Activated T-helper 2 cell treated with anti-CD3 and anti-CD28 coated beads, Interferon-gamma antibody, Interleukin-2, Interleukin-4, amounts not matched to agents 10 μg/mL and 5 μg/mL and 100 μg/mL, durations not matched to agents 14 hours and 24 hours and 36 hours (primary cell): ENCODE measurements at regions not wholly inside any gene's neighbourhood (a gene's known extent, or its start where the extent isn't known, plus 50 kb on each side); places are given as distances from the start of the nearest gene placed in this dataset.

Source experiments
- DNase-seq: peaks from one replicate; pipeline ENCODE4 v3.0.0; 2021; ENCODE audit warnings: low spot score
- H3K27ac Mint-ChIP-seq: one replicate; pipeline ENCODE4 v1.8.0; 2021; ENCODE audit warnings: mixed read lengths
- H3K27me3 Mint-ChIP-seq: one replicate; pipeline ENCODE4 v1.8.0; 2021; ENCODE audit warnings: low read depth, mixed read lengths
- H3K36me3 Mint-ChIP-seq: one replicate; pipeline ENCODE4 v1.8.0; 2021; ENCODE audit warnings: low read depth, mixed read lengths
- H3K4me1 Mint-ChIP-seq: one replicate; pipeline ENCODE4 v1.8.0; 2021; ENCODE audit warnings: low read depth, mixed read lengths
- H3K4me3 Mint-ChIP-seq: one replicate; pipeline ENCODE4 v1.8.0; 2021; ENCODE audit warnings: low read depth, mild to moderate bottlenecking, moderate library complexity, mixed read lengths
- H3K9me3 Mint-ChIP-seq: one replicate; pipeline ENCODE4 v1.8.0; 2021; ENCODE audit warnings: mixed read lengths
- intact Hi-C: fragments of 100-400 bp; cut with micrococcal nuclease; formaldehyde crosslinking; loops from one replicate; pipeline ENCODE4 v1.15.1; 2023

DNA sequence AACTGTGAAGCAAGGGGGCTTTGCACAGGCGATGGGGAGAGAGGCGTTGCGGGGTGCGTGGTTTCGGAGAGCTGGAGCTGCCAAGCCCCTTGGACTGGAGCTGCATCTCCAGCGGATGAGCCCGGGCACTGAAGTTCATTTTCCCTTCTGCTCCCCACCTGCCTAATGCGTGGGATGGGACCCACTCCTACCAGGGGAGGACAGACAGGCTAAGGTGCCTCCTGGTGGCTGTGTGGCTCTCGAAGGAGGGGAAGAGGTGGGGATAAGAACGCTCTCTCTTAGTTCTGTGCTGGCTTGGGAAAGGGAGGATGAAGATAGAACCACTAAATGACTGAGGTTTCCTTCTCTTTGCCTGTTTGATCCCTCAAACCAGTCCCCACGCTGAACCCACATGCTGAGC, 177.6 kb upstream of the PITRM1 start:
- Mint-ChIP-seq H3K4me1 (peaks cover 2% of the 10 kb centered on the region), H3K9me3 (no peaks in the 10 kb centered on the region), H3K27ac (no peak overlapping the region), H3K27me3 (peaks cover 24% of the 10 kb centered on the region), H3K4me3 (no peak overlapping the region), H3K36me3 (no peaks in the 10 kb centered on the region)
- intact Hi-C loops, result no loop called here
- no peak for DNase-seq

DNA sequence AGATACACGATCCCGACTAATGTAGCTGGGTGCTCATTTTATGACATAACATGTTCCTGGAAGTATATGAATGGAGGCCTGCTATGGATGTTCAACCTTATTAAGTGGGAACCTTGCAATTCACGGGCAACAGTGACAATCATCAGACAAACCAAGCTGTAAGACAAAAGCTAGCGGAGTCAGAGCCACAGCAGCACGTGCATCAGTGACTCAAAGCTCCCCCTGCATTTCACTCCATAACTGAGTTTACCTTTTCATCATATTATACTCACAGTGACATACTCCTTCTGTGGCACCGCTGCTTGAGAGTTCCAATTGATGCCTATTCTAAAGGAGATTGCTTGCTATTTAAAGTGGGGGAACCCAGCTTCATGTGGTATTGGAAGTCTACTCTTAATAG, 176.0 kb upstream of the PITRM1 start:
- no peak for DNase-seq
- no peaks in the 10 kb centered on the region for H3K9me3 Mint-ChIP-seq
- H3K4me3 Mint-ChIP-seq, result no peak overlapping the region
- H3K27me3 Mint-ChIP-seq, result peaks cover 27% of the 10 kb centered on the region
- no peak overlapping the region for H3K27ac Mint-ChIP-seq
- no peaks in the 10 kb centered on the region for H3K36me3 Mint-ChIP-seq
- intact Hi-C loops, result no loop called here
- H3K4me1 Mint-ChIP-seq, result peaks cover 2% of the 10 kb centered on the region

DNA sequence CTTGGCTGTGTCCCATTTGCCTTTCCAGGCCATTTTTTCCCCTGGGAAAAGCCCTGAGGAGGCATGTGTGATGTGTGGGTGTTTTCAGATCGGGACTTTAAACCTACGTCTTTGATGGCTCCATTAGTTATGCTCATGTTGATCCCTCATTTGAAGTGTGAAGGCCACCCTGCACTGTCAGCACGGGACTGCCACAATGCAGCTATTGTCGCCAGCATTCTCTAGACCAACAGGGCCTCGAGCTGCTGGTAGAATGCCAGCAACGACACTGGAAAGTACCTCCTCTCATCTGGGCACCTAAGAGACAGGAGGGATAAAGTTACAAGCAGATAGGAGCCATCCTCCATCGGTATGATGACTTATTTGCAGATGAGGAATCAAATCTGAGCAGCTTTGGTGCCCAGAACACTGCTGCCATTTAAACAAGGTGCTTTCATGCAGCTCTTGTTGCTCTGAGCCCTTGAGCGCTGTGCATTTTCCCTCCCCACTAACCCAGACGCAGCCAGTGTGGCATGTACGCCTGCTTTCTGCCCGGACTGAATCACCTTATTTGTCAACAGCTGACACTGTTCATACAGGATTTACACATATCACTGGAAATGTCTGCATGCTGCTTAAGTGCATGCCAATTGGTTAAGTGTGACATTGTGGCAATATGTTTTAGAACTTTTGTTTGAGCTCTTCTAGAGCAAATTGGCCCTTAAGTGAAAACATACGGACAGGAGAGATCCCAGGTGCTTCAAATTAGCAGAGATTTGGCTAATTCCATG, 175.0 kb upstream of the PITRM1 start:
- H3K9me3 Mint-ChIP-seq, result no peaks in the 10 kb centered on the region
- H3K4me1 Mint-ChIP-seq, result peaks cover 2% of the 10 kb centered on the region
- H3K27me3 Mint-ChIP-seq, result peaks cover 23% of the 10 kb centered on the region
- H3K27ac Mint-ChIP-seq, result no peak overlapping the region
- no peaks in the 10 kb centered on the region for H3K36me3 Mint-ChIP-seq
- no peak overlapping the region for H3K4me3 Mint-ChIP-seq
- intact Hi-C loops, result no loop called here
- DNase-seq, result no peak

DNA sequence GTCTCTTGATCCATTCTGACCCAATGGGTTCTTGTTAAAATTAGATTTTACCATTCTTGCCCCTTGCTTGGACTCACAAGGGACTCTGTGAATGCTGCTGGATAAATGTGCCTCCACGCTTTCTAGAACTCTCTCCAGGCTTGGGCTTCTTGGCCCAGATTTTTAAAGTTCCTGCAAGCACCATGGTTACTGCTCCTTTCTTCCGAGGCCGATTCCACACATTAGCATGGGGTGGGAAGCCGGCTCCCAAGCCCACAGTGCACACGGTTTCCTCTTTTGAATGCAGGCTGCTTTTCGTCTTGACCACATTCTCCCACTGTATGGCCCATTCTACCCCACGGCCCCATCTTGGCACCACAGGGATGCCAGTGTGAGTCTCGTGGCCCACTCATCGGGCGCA, 174.3 kb upstream of the PITRM1 start:
- no peaks in the 10 kb centered on the region for H3K9me3 Mint-ChIP-seq
- DNase-seq, result no peak
- no peak overlapping the region for H3K4me3 Mint-ChIP-seq
- H3K27me3 Mint-ChIP-seq, result peaks cover 22% of the 10 kb centered on the region
- intact Hi-C loops, result no loop called here
- no peak overlapping the region for H3K27ac Mint-ChIP-seq
- peaks cover 2% of the 10 kb centered on the region for H3K4me1 Mint-ChIP-seq
- no peaks in the 10 kb centered on the region for H3K36me3 Mint-ChIP-seq

DNA sequence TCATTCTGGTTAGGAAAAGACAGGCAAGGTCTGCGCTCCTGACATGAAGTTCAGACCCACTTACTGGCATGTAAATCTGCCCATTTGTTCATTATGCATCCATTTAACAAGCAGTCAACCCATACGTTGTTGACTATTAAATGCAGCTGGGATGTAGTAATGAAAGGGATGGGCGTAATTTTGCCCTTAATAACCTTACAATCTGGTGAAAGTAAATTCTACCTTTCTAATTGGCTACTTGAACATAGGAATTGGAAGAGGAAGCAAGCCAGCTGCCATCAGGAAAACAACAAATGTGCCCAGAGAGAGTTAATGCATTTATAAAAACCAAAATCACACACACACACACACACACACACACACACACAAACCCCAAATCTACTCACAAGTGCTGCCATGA, 170.2 kb upstream of the PITRM1 start:
- H3K36me3 Mint-ChIP-seq, result no peaks in the 10 kb centered on the region
- H3K9me3 Mint-ChIP-seq, result no peaks in the 10 kb centered on the region
- DNase-seq, result no peak
- H3K4me1 Mint-ChIP-seq, result no peaks in the 10 kb centered on the region
- H3K27ac Mint-ChIP-seq, result no peak overlapping the region
- peaks cover 16% of the 10 kb centered on the region for H3K27me3 Mint-ChIP-seq
- intact Hi-C loops, result no loop called here
- H3K4me3 Mint-ChIP-seq, result no peak overlapping the region

DNA sequence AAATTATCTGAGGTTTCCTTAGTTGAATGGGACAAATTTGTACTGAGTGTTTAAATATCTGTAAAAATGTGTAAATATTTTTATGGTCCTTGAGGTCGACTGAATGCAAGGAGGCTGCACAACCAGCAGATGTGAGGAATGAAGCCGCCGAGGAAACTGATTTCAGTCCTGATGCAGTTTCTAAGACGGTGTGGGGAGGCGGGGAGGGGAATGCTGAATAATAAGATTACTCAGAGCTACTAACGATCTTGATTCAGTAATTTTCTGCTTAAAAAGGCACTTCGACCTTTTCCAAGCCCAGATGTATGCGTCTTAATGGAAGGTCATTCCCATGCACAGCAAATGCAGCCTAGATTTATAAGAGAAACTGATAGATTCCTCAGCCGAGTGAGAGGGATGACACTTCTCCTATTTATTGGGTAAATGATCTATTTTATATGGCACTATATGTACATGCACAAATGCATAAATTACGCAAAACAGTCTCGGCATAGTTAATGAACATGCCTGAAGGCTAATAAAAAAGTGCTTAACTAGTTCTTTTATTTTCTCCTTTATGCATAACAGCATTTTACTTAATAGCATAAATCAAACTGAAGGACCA, 167.6 kb upstream of the PITRM1 start:
- intact Hi-C loops, result no loop called here
- Mint-ChIP-seq H3K36me3 (no peaks in the 10 kb centered on the region), H3K27ac (no peak overlapping the region), H3K27me3 (peaks cover 17% of the 10 kb centered on the region), H3K4me3 (no peak overlapping the region), H3K9me3 (no peaks in the 10 kb centered on the region), H3K4me1 (no peaks in the 10 kb centered on the region)
- DNase-seq, result no peak

DNA sequence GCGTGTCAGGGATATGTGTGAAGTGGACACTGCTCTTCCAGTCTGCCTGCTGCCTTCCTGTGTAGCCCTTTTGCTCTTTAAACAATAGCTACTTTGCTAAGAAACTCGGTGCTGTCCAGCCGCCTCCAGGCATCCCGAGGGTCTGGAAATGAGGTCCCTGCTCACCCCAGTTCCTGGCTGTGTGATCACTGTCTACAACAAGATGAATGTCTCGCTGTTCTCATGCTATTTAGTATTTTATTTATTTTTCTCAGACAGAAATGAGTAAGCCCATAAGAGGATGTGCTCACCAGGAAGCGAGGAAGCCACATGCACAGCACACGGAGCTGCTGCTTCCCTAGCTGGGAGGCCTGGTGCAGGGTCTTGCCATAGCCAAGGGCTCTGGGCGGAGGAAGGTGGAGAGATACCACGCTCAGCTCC, 167.0 kb upstream of the PITRM1 start:
- intact Hi-C loops, result no loop called here
- Mint-ChIP-seq H3K36me3 (no peaks in the 10 kb centered on the region), H3K27me3 (peaks cover 15% of the 10 kb centered on the region), H3K4me1 (no peaks in the 10 kb centered on the region), H3K4me3 (no peak overlapping the region), H3K27ac (no peak overlapping the region), H3K9me3 (no peaks in the 10 kb centered on the region)
- no peak for DNase-seq

DNA sequence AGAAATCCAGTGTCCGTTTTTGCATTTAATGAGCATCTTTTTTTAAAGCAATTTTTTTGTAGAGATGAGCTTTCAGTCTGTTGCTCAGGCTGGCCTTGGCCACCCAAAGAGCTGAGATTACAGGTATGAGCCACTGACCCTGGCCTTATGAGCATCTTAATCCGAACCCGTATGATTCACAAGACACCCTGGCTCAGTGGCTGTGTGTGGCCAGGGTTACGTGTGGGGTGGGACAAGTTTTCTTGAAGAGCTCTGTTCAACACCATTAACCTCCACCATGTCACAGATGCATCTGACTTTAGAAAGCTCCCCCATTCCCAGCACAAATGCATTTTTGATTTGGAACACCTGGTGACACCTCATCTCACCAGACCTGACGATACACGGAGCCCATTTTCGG, 166.5 kb upstream of the PITRM1 start:
- no peaks in the 10 kb centered on the region for H3K9me3 Mint-ChIP-seq
- H3K4me1 Mint-ChIP-seq, result no peaks in the 10 kb centered on the region
- no peak for DNase-seq
- intact Hi-C loops, result no loop called here
- H3K27ac Mint-ChIP-seq, result no peak overlapping the region
- H3K27me3 Mint-ChIP-seq, result peaks cover 14% of the 10 kb centered on the region
- H3K36me3 Mint-ChIP-seq, result no peaks in the 10 kb centered on the region
- no peak overlapping the region for H3K4me3 Mint-ChIP-seq

DNA sequence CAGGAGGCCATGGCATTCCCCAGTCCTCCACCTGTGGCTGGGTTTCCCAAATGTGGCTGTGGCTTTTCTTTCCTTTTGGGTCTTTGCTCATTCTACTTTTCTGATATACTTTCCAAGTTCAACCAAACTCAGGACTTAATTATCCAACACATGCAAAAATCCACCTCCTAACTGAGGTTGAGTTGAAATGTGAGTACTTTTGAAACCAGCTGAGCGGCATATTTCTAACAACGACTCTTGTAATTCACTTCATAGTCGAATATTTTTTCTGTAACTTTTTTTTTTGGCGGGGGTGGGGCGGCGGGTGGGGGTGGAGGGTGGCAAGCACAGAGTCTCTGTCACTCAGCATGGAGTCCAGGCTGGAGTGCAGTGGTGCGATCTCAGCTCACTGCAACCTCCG, 165.2 kb upstream of the PITRM1 start:
- no peak for DNase-seq
- no peaks in the 10 kb centered on the region for H3K9me3 Mint-ChIP-seq
- H3K36me3 Mint-ChIP-seq, result no peaks in the 10 kb centered on the region
- no peak overlapping the region for H3K27ac Mint-ChIP-seq
- H3K27me3 Mint-ChIP-seq, result peaks cover 11% of the 10 kb centered on the region
- H3K4me3 Mint-ChIP-seq, result no peak overlapping the region
- intact Hi-C loops, result no loop called here
- H3K4me1 Mint-ChIP-seq, result no peaks in the 10 kb centered on the region

DNA sequence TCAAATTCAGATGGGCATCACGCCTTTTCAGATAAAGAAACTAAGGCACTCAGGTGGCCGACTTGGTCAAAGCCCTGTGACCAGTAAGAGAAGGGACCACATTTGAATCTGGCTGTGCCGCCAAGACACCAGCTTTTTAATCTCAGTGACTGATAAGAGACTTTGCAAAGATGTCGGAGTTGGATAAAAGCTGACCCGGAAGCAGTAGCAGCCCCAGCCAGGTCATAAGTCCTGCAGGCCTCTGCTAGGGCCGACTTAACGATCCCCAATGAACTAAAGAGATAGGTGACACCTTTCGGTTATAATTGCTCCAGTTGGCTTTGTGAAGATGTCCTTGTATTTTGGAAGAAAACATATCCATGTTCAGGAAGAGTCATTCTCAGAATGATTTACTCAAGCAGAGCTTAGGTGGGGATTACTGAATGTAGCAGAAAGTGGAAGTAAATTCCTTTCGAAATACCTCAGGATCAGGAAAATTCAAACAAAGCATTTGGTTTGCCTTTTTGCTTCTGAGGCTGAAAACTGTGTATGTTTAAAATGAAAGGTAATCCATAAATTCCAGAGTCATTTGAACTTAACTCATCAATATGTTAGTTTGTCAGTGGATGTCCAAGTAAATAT, 164.2 kb upstream of the PITRM1 start:
- no peaks in the 10 kb centered on the region for H3K36me3 Mint-ChIP-seq
- DNase-seq, result no peak
- H3K4me3 Mint-ChIP-seq, result no peak overlapping the region
- no peaks in the 10 kb centered on the region for H3K9me3 Mint-ChIP-seq
- H3K27me3 Mint-ChIP-seq, result peaks cover 10% of the 10 kb centered on the region
- intact Hi-C loops, result no loop called here
- H3K4me1 Mint-ChIP-seq, result no peaks in the 10 kb centered on the region
- no peak overlapping the region for H3K27ac Mint-ChIP-seq

DNA sequence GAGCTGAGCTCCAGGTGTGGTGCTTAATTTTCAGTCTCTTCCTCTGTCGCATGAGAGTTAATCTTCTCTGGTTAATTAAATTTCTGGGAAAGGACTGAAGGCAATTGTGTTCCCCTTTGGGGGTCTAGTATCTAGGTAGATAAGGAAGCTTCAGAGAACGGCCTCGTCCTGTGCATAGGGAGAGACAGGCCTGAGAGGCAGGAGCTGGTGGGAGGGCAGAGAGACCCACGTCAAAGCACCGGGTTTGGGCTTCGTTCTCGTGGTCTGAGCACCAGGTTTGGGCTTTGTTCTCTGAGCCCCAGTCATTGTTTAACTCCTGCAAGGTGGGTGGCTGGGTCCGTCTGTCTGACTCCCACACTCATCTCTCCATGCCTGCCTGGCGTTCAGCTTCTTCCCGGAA, 160.8 kb upstream of the PITRM1 start:
- H3K4me3 Mint-ChIP-seq, result no peak overlapping the region
- no peaks in the 10 kb centered on the region for H3K4me1 Mint-ChIP-seq
- intact Hi-C loops, result no loop called here
- H3K27ac Mint-ChIP-seq, result no peak overlapping the region
- DNase-seq, result no peak
- peaks cover 2% of the 10 kb centered on the region for H3K27me3 Mint-ChIP-seq
- H3K9me3 Mint-ChIP-seq, result no peaks in the 10 kb centered on the region
- H3K36me3 Mint-ChIP-seq, result no peaks in the 10 kb centered on the region

DNA sequence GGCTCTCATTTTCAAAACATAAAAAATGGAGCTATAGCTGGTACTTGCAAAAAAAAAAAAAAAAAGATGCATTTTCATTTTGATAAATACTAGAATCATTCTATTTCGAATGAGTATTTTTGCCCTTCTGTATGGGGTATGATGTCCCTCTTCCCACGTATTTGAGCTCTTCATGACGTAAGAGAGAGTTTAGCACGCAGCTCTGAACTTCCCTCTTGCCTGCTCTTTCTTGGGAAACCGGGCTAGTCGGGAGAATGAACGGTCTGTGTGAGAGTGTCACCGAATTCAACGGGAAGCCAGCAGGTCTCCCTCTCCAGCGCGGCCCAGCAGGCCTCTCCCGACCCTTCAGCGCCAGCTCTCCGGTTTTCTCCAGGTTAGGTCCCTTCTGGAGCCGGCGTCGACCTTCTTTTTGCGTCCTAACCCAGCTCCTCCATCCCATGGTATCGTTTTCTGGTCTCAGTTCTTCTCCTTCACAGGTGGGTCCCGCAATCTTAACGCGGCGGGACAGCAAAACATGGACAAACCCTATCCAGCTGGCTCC, 159.2 kb upstream of the PITRM1 start:
- H3K4me3 Mint-ChIP-seq, result no peak overlapping the region
- no peak for DNase-seq
- no peak overlapping the region for H3K27ac Mint-ChIP-seq
- no peaks in the 10 kb centered on the region for H3K4me1 Mint-ChIP-seq
- no peaks in the 10 kb centered on the region for H3K9me3 Mint-ChIP-seq
- intact Hi-C loops, result no loop called here
- H3K27me3 Mint-ChIP-seq, result peaks cover 9% of the 10 kb centered on the region
- H3K36me3 Mint-ChIP-seq, result no peaks in the 10 kb centered on the region

DNA sequence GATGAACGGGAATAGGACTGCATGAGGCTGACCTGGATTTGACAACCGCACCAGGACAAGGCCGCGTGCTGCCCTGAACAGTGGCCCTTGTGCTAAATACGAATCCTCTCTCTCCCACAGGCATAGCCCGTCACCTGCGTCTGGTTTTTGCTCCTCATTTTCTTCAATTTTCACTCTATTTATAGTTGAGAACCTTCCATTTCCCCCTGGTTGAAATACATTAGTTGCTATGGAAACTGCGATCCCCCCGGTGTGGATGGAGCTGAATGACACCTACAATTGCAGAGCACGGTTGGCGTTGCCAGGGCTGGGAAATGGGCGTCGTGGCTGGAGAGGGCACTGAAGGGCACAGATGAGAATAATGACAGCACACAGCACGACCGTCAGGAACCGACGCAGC, 158.6 kb upstream of the PITRM1 start:
- Mint-ChIP-seq H3K36me3 (no peaks in the 10 kb centered on the region), H3K27me3 (peaks cover 9% of the 10 kb centered on the region), H3K4me1 (no peaks in the 10 kb centered on the region), H3K4me3 (no peak overlapping the region), H3K27ac (no peak overlapping the region), H3K9me3 (no peaks in the 10 kb centered on the region)
- DNase-seq, result no peak
- intact Hi-C loops, result no loop called here
